Endothelial cell of umbilical vein (primary cell): ENCODE measurements at regions not wholly inside any gene's neighbourhood (a gene's known extent, or its start where the extent isn't known, plus 50 kb on each side); places are given as distances from the start of the nearest gene placed in this dataset.

ENCODE experiments used
- CTCF ChIP-seq, 2 donors: IDR thresholded peaks; 1 replicate in 1 of 2; 2 replicates in 1 of 2; pipeline ENCODE4 v1.5.1; 2011; ENCODE audit warnings: low read length in 2 of 2, mild to moderate bottlenecking in 2 of 2, moderate library complexity in 2 of 2, control low read depth in 1 of 2, inconsistent platforms in 1 of 2, low read depth in 1 of 2; ENCODE audit not compliant: insufficient read depth in 1 of 2; ENCODE audit errors: extremely low read depth in 1 of 2
- POLR2A ChIP-seq: IDR thresholded peaks from 2 replicates; pipeline ENCODE4 v1.6.1; 2012; ENCODE audit warnings: low read depth, mild to moderate bottlenecking, control low read depth, low read length

GRCh38 chr2:172284209-172284608 lies 143.2 kb upstream of the ITGA6 start:
- TF ChIP-seq CTCF (IDR thresholded peaks at IDR 0.05; ENCODE audit: extremely low read depth in 1 of 2, insufficient read depth in 1 of 2, low read depth in 1 of 2, low read length in 2 of 2) = no peak
- no peak for TF ChIP-seq POLR2A
